ENCODE measurements at regions not wholly inside any gene's neighbourhood (a gene's known extent, or its start where the extent isn't known, plus 50 kb on each side); places are given as distances from the start of the nearest gene placed in this dataset.
A peak's percentile ranks its signal among the peaks of the same experiment; 100 is the strongest.

DNA sequence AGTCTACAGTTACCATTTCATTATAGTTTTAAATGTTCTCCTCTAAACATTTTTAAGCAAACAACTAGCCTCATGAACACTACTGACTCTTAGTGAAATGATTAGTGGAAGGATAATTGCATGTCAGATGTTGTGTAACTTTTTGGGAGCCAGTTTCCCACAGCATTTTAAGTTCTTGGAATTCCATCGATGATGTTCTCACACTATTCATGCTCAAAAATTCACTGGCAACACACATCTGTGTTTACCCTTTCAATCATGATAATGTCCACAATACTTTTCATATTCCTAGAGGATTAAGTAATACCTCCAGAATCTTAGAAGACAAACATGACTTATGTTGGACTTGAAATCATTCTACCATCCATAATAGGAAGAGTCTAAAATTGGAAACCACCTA is 678.1 kb upstream of the ID4 start:
- Mint-ChIP-seq H3K4me3 (no peak overlapping the region), H3K36me3 (ENCODE audit: low read depth) (no peaks in the 10 kb centered on the region), H3K4me1 (no peaks in the 10 kb centered on the region), H3K9me3 (no peaks in the 10 kb centered on the region), H3K27me3 (ENCODE audit: low read depth, poor library complexity) (no peaks in the 10 kb centered on the region), H3K27ac (no peak overlapping the region)
- no peak for DNase-seq
- TF ChIP-seq, protein P1, sequence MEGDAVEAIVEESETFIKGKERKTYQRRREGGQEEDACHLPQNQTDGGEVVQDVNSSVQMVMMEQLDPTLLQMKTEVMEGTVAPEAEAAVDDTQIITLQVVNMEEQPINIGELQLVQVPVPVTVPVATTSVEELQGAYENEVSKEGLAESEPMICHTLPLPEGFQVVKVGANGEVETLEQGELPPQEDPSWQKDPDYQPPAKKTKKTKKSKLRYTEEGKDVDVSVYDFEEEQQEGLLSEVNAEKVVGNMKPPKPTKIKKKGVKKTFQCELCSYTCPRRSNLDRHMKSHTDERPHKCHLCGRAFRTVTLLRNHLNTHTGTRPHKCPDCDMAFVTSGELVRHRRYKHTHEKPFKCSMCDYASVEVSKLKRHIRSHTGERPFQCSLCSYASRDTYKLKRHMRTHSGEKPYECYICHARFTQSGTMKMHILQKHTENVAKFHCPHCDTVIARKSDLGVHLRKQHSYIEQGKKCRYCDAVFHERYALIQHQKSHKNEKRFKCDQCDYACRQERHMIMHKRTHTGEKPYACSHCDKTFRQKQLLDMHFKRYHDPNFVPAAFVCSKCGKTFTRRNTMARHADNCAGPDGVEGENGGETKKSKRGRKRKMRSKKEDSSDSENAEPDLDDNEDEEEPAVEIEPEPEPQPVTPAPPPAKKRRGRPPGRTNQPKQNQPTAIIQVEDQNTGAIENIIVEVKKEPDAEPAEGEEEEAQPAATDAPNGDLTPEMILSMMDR (IDR thresholded peaks at IDR 0.05), result no peak

- Mint-ChIP-seq H3K27ac (no peak overlapping the region), H3K4me3 (no peak overlapping the region), H3K27me3 (ENCODE audit: low read depth, poor library complexity) (no peaks in the 10 kb centered on the region), H3K36me3 (ENCODE audit: low read depth) (no peaks in the 10 kb centered on the region), H3K9me3 (no peaks in the 10 kb centered on the region), H3K4me1 (no peaks in the 10 kb centered on the region)
- DNase-seq, result no peak
- TF ChIP-seq, protein P1 (IDR thresholded peaks at IDR 0.05), result no peak
Measured at GRCh38 chr6:19159561-19159960, 677.6 kb upstream of the ID4 start.

- no peaks in the 10 kb centered on the region for H3K4me1 Mint-ChIP-seq
- no peaks in the 10 kb centered on the region for H3K36me3 Mint-ChIP-seq (ENCODE audit: low read depth)
- H3K27me3 Mint-ChIP-seq (ENCODE audit: low read depth, poor library complexity), result no peaks in the 10 kb centered on the region
- TF ChIP-seq, protein P1 (IDR thresholded peaks at IDR 0.05), result no peak
- no peaks in the 10 kb centered on the region for H3K9me3 Mint-ChIP-seq
- H3K4me3 Mint-ChIP-seq, result no peak overlapping the region
- no peak for DNase-seq
- no peak overlapping the region for H3K27ac Mint-ChIP-seq
Measured at GRCh38 chr6:19160081-19160730, 677.0 kb upstream of the ID4 start.

DNA sequence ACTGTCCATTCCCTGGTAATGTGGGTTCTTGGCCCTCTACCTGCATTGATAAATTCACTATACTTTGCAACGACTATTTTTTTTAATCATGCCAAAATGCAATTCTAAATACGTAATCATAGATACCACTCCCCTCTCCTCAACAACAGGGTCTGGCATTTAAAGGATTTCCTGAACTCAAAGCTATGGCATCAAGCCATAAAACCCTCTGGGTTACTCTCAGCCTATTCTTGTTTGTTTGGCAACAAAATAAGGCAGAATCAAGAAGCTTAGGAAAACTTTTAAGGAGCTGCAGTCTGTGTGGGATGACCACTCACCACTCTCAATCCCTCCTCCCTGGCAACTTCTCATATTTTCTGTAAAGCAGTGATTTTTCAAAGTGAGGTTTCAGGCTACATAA is 669.9 kb upstream of the ID4 start:
- Mint-ChIP-seq H3K36me3 (ENCODE audit: low read depth) (no peaks in the 10 kb centered on the region), H3K27me3 (ENCODE audit: low read depth, poor library complexity) (no peaks in the 10 kb centered on the region), H3K4me1 (peaks cover 10% of the 10 kb centered on the region), H3K4me3 (no peak overlapping the region), H3K9me3 (no peaks in the 10 kb centered on the region), H3K27ac (no peak overlapping the region)
- TF ChIP-seq, protein P1 (IDR thresholded peaks at IDR 0.05), result no peak
- DNase-seq, result no peak

DNA sequence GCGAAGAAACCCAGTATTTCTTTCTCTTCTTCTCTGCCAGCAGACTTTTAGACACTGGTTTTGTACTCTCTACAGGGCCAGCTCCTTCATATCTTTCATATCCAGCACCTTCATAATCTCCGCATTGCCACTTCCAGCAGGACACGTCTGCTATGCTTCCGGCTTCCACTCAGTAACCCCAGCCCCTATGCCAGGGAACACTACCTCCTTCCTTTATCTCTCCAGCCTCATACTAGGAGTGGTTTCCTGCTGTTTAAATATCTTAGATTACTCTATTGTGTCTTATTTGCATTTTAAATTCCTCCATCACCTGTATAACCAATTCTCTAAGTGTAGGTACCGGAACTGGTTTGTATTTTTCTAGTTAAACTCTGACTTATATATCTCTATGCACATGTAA is 667.8 kb upstream of the ID4 start:
- H3K9me3 Mint-ChIP-seq, result no peaks in the 10 kb centered on the region
- no peak overlapping the region for H3K4me3 Mint-ChIP-seq
- peak overlapping the region; percentile 2 for H3K27ac Mint-ChIP-seq
- TF ChIP-seq, protein P1 (IDR thresholded peaks at IDR 0.05), result no peak
- H3K27me3 Mint-ChIP-seq (ENCODE audit: low read depth, poor library complexity), result no peaks in the 10 kb centered on the region
- no peak for DNase-seq
- H3K36me3 Mint-ChIP-seq (ENCODE audit: low read depth), result no peaks in the 10 kb centered on the region
- H3K4me1 Mint-ChIP-seq, result peaks cover 10% of the 10 kb centered on the region

- no peak overlapping the region for H3K4me3 Mint-ChIP-seq
- TF ChIP-seq, protein P1 (IDR thresholded peaks at IDR 0.05), result no peak
Measured at GRCh38 chr6:19175023-19175422, 662.1 kb upstream of the ID4 start.

More at GRCh38 chr6:19175023-19175422, 662.1 kb upstream of the ID4 start:
- Mint-ChIP-seq H3K4me1 (no peaks in the 10 kb centered on the region), H3K27ac (no peak overlapping the region), H3K9me3 (peaks cover 10% of the 10 kb centered on the region), H3K36me3 (ENCODE audit: low read depth) (no peaks in the 10 kb centered on the region), H3K27me3 (ENCODE audit: low read depth, poor library complexity) (peaks cover 2% of the 10 kb centered on the region)
- no peak for DNase-seq

All from nephron progenitor cell (in vitro differentiated cells).